ENCODE measurements at regions not wholly inside any gene's neighbourhood (a gene's known extent, or its start where the extent isn't known, plus 50 kb on each side); places are given as distances from the start of the nearest gene placed in this dataset.

DNA sequence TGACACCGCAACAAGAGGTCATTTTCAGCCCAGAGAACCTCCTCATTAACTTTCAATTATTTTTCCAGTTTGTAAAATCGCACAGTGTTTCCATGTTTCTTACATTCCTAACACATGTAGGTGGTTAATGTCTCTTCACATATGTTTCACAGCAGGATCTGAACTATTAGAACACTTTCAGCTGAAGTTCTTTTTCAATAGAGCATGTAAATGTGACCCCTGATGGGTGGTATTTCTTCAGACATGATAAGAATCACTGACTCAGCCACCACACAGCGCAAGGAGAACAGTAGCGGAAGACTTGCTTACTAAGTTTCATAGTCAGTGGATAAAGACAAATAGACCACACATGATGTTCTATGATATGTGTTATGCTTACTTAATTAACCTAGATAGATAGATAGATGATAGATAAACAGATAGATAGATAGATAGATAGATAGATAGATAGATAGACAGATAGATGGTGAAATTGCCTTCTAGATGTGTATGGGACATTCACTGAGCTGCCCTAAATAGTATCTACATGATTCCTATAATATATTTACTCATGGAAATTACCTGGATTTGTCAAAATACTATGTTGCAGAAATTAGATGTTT, 1992.1 kb upstream of the NUDT12 start:
- no peak for ATAC-seq
- TF ChIP-seq GLIS3 (CRISPR knock-in tag; IDR thresholded peaks at IDR 0.05) (no peak), ZNF8 (CRISPR knock-in tag; IDR thresholded peaks at IDR 0.05) (no peak), RARB (CRISPR knock-in tag; IDR thresholded peaks at IDR 0.05) (no peak), TCF4 (CRISPR knock-in tag; IDR thresholded peaks at IDR 0.05; ENCODE audit: borderline replicate concordance) (no peak), CSDC2 (CRISPR knock-in tag; IDR thresholded peaks at IDR 0.05) (no peak), ZNF565 (CRISPR knock-in tag; conservative IDR thresholded peaks at IDR 0.05; ENCODE audit: low read depth) (no peak), BACH2 (CRISPR knock-in tag; IDR thresholded peaks at IDR 0.05; ENCODE audit: borderline replicate concordance) (no peak), ZFP30 (CRISPR knock-in tag; IDR thresholded peaks at IDR 0.05) (no peak)
- TF ChIP-seq, protein P1, sequence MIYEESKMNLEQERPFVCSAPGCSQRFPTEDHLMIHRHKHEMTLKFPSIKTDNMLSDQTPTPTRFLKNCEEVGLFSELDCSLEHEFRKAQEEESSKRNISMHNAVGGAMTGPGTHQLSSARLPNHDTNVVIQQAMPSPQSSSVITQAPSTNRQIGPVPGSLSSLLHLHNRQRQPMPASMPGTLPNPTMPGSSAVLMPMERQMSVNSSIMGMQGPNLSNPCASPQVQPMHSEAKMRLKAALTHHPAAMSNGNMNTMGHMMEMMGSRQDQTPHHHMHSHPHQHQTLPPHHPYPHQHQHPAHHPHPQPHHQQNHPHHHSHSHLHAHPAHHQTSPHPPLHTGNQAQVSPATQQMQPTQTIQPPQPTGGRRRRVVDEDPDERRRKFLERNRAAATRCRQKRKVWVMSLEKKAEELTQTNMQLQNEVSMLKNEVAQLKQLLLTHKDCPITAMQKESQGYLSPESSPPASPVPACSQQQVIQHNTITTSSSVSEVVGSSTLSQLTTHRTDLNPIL (CRISPR knock-in tag; IDR thresholded peaks at IDR 0.05; ENCODE audit: low read depth), result no peak
- TF ChIP-seq, protein P2, sequence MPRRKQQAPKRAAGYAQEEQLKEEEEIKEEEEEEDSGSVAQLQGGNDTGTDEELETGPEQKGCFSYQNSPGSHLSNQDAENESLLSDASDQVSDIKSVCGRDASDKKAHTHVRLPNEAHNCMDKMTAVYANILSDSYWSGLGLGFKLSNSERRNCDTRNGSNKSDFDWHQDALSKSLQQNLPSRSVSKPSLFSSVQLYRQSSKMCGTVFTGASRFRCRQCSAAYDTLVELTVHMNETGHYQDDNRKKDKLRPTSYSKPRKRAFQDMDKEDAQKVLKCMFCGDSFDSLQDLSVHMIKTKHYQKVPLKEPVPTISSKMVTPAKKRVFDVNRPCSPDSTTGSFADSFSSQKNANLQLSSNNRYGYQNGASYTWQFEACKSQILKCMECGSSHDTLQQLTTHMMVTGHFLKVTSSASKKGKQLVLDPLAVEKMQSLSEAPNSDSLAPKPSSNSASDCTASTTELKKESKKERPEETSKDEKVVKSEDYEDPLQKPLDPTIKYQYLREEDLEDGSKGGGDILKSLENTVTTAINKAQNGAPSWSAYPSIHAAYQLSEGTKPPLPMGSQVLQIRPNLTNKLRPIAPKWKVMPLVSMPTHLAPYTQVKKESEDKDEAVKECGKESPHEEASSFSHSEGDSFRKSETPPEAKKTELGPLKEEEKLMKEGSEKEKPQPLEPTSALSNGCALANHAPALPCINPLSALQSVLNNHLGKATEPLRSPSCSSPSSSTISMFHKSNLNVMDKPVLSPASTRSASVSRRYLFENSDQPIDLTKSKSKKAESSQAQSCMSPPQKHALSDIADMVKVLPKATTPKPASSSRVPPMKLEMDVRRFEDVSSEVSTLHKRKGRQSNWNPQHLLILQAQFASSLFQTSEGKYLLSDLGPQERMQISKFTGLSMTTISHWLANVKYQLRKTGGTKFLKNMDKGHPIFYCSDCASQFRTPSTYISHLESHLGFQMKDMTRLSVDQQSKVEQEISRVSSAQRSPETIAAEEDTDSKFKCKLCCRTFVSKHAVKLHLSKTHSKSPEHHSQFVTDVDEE (CRISPR knock-in tag; IDR thresholded peaks at IDR 0.05), result no peak

DNA sequence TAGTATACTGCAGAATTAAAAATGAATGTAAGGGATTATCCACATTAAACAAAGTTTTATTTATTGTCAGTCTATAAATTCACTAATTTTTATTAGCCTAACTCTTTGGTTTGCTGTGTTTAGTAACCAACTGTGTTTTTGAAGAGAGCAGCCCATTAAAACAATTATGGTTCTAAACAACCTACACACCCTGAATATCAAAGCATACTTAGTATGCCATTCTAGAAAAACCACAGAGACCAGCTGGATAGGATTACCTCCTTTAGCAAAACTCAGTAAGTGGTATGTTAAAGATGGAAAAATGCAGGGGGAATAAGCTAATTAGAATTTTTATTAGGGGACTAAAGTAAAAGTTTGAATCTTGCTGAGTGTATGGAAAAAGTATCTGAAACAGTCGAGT, 1981.7 kb upstream of the NUDT12 start:
- no peak for ATAC-seq
- TF ChIP-seq ZNF8 (CRISPR knock-in tag; IDR thresholded peaks at IDR 0.05) (no peak), TCF4 (CRISPR knock-in tag; IDR thresholded peaks at IDR 0.05; ENCODE audit: borderline replicate concordance) (no peak), ZFP3 (CRISPR knock-in tag; IDR thresholded peaks at IDR 0.05) (no peak), ZFP30 (CRISPR knock-in tag; IDR thresholded peaks at IDR 0.05) (no peak), SNAI2 (CRISPR knock-in tag; IDR thresholded peaks at IDR 0.05) (no peak), GLIS3 (CRISPR knock-in tag; IDR thresholded peaks at IDR 0.05) (no peak), ZNF70 (CRISPR knock-in tag; IDR thresholded peaks at IDR 0.05) (no peak), CSDC2 (CRISPR knock-in tag; IDR thresholded peaks at IDR 0.05) (no peak), RARB (CRISPR knock-in tag; IDR thresholded peaks at IDR 0.05) (no peak), ARNTL (CRISPR knock-in tag; IDR thresholded peaks at IDR 0.05; ENCODE audit: borderline replicate concordance, low read depth) (no peak), PPARA (CRISPR knock-in tag; IDR thresholded peaks at IDR 0.05; ENCODE audit: borderline replicate concordance) (no peak), OSR1 (CRISPR knock-in tag; IDR thresholded peaks at IDR 0.05) (no peak), TOX (CRISPR knock-in tag; IDR thresholded peaks at IDR 0.05; ENCODE audit: borderline replicate concordance) (no peak), ZC3H10 (CRISPR knock-in tag; IDR thresholded peaks at IDR 0.05) (no peak)
- TF ChIP-seq, protein P3, sequence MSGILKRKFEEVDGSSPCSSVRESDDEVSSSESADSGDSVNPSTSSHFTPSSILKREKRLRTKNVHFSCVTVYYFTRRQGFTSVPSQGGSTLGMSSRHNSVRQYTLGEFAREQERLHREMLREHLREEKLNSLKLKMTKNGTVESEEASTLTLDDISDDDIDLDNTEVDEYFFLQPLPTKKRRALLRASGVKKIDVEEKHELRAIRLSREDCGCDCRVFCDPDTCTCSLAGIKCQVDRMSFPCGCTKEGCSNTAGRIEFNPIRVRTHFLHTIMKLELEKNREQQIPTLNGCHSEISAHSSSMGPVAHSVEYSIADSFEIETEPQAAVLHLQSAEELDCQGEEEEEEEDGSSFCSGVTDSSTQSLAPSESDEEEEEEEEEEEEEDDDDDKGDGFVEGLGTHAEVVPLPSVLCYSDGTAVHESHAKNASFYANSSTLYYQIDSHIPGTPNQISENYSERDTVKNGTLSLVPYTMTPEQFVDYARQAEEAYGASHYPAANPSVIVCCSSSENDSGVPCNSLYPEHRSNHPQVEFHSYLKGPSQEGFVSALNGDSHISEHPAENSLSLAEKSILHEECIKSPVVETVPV (CRISPR knock-in tag; IDR thresholded peaks at IDR 0.05), result no peak
- TF ChIP-seq, protein P4, sequence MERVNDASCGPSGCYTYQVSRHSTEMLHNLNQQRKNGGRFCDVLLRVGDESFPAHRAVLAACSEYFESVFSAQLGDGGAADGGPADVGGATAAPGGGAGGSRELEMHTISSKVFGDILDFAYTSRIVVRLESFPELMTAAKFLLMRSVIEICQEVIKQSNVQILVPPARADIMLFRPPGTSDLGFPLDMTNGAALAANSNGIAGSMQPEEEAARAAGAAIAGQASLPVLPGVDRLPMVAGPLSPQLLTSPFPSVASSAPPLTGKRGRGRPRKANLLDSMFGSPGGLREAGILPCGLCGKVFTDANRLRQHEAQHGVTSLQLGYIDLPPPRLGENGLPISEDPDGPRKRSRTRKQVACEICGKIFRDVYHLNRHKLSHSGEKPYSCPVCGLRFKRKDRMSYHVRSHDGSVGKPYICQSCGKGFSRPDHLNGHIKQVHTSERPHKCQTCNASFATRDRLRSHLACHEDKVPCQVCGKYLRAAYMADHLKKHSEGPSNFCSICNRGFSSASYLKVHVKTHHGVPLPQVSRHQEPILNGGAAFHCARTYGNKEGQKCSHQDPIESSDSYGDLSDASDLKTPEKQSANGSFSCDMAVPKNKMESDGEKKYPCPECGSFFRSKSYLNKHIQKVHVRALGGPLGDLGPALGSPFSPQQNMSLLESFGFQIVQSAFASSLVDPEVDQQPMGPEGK (CRISPR knock-in tag; IDR thresholded peaks at IDR 0.05; ENCODE audit: borderline replicate concordance), result no peak
- TF ChIP-seq, protein P5, sequence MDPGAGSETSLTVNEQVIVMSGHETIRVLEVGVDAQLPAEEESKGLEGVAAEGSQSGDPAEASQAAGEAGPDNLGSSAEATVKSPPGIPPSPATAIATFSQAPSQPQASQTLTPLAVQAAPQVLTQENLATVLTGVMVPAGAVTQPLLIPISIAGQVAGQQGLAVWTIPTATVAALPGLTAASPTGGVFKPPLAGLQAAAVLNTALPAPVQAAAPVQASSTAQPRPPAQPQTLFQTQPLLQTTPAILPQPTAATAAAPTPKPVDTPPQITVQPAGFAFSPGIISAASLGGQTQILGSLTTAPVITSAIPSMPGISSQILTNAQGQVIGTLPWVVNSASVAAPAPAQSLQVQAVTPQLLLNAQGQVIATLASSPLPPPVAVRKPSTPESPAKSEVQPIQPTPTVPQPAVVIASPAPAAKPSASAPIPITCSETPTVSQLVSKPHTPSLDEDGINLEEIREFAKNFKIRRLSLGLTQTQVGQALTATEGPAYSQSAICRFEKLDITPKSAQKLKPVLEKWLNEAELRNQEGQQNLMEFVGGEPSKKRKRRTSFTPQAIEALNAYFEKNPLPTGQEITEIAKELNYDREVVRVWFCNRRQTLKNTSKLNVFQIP (CRISPR knock-in tag; IDR thresholded peaks at IDR 0.05; ENCODE audit: borderline replicate concordance, low read depth), result no peak
- TF ChIP-seq, protein P1 (CRISPR knock-in tag; IDR thresholded peaks at IDR 0.05; ENCODE audit: low read depth), result no peak
